ENCODE measurements at regions not wholly inside any gene's neighbourhood (a gene's known extent, or its start where the extent isn't known, plus 50 kb on each side); places are given as distances from the start of the nearest gene placed in this dataset.

- no TSS peak for BruUV-seq (replicated peaks)
- ChIA-PET CTCF (no interaction called here), POLR2A (no interaction called here)
- no peaks in the 10 kb centered on the region for H3K4me1 Mint-ChIP-seq (ENCODE audit: low read depth, unreplicated experiment)
- no peaks in the 10 kb centered on the region for H3K9me3 Mint-ChIP-seq (ENCODE audit: unreplicated experiment)
- TF ChIP-seq CTCF (IDR thresholded peaks at IDR 0.05; ENCODE audit: insufficient read depth in 1 of 2, low read depth in 1 of 2, low read length in 1 of 2, severe bottlenecking in 1 of 2, unreplicated experiment in 1 of 2) = no peak
- H3K36me3 Mint-ChIP-seq (ENCODE audit: insufficient read depth, unreplicated experiment) = no peaks in the 10 kb centered on the region
- DNase-seq = no peak
- Histone ChIP-seq H3K9me3 (no peaks in the 10 kb centered on the region), H3K27me3 (replicated peaks; ENCODE audit: control insufficient read depth, insufficient read depth, low read length) (no peaks in the 10 kb centered on the region), H3K4me1 (no peaks in the 10 kb centered on the region), H3K36me3 (ENCODE audit: control insufficient read depth, insufficient read depth, low read length) (no peaks in the 10 kb centered on the region), H3K4me3 (ENCODE audit: low read depth, low read length) (no peak overlapping the region)
- H3K27me3 Mint-ChIP-seq (ENCODE audit: insufficient read depth, unreplicated experiment) = no peaks in the 10 kb centered on the region
- H3K27ac Mint-ChIP-seq (ENCODE audit: unreplicated experiment) = no peak overlapping the region
- intact Hi-C loops (cut with micrococcal nuclease; ENCODE audit: unreplicated experiment) = no loop called here
- H3K4me3 Mint-ChIP-seq (ENCODE audit: unreplicated experiment) = no peak overlapping the region
Measured at GRCh38 chr5:63837437-63837836, 124.8 kb downstream of the HTR1A start.

GRCh38 chr5:63831381-63831780, 130.9 kb downstream of the HTR1A start:
- Mint-ChIP-seq H3K36me3 (ENCODE audit: insufficient read depth, unreplicated experiment) (no peaks in the 10 kb centered on the region), H3K4me3 (ENCODE audit: unreplicated experiment) (no peak overlapping the region), H3K9me3 (ENCODE audit: unreplicated experiment) (no peaks in the 10 kb centered on the region), H3K27ac (ENCODE audit: unreplicated experiment) (no peak overlapping the region), H3K4me1 (ENCODE audit: low read depth, unreplicated experiment) (no peaks in the 10 kb centered on the region), H3K27me3 (ENCODE audit: insufficient read depth, unreplicated experiment) (no peaks in the 10 kb centered on the region)
- Histone ChIP-seq H3K9me3 (no peaks in the 10 kb centered on the region), H3K36me3 (ENCODE audit: control insufficient read depth, insufficient read depth, low read length) (no peaks in the 10 kb centered on the region), H3K4me3 (ENCODE audit: low read depth, low read length) (no peak overlapping the region), H3K4me1 (no peaks in the 10 kb centered on the region), H3K27me3 (replicated peaks; ENCODE audit: control insufficient read depth, insufficient read depth, low read length) (no peaks in the 10 kb centered on the region)
- no TSS peak for BruUV-seq (replicated peaks)
- ChIA-PET POLR2A (no interaction called here), CTCF (no interaction called here)
- TF ChIP-seq CTCF (IDR thresholded peaks at IDR 0.05; ENCODE audit: insufficient read depth in 1 of 2, low read depth in 1 of 2, low read length in 1 of 2, severe bottlenecking in 1 of 2, unreplicated experiment in 1 of 2) = no peak
- intact Hi-C loops (cut with micrococcal nuclease; ENCODE audit: unreplicated experiment) = no loop called here
- no peak for DNase-seq

GRCh38 chr5:63825984-63826383, 136.3 kb downstream of the HTR1A start:
- DNase-seq = no peak
- Mint-ChIP-seq H3K27me3 (ENCODE audit: insufficient read depth, unreplicated experiment) (no peaks in the 10 kb centered on the region), H3K9me3 (ENCODE audit: unreplicated experiment) (no peaks in the 10 kb centered on the region), H3K4me3 (ENCODE audit: unreplicated experiment) (no peak overlapping the region), H3K36me3 (ENCODE audit: insufficient read depth, unreplicated experiment) (no peaks in the 10 kb centered on the region), H3K27ac (ENCODE audit: unreplicated experiment) (no peak overlapping the region), H3K4me1 (ENCODE audit: low read depth, unreplicated experiment) (no peaks in the 10 kb centered on the region)
- H3K4me1 ChIP-seq = no peaks in the 10 kb centered on the region
- POLR2A ChIA-PET = no interaction called here
- no peaks in the 10 kb centered on the region for H3K36me3 ChIP-seq (ENCODE audit: control insufficient read depth, insufficient read depth, low read length)
- TF ChIP-seq CTCF (IDR thresholded peaks at IDR 0.05; ENCODE audit: insufficient read depth in 1 of 2, low read depth in 1 of 2, low read length in 1 of 2, severe bottlenecking in 1 of 2, unreplicated experiment in 1 of 2) = no peak
- H3K9me3 ChIP-seq = no peaks in the 10 kb centered on the region
- intact Hi-C loops (cut with micrococcal nuclease; ENCODE audit: unreplicated experiment) = no loop called here
- CTCF ChIA-PET = no interaction called here
- no peak overlapping the region for H3K4me3 ChIP-seq (ENCODE audit: low read depth, low read length)
- no TSS peak for BruUV-seq (replicated peaks)
- no peaks in the 10 kb centered on the region for H3K27me3 ChIP-seq (replicated peaks; ENCODE audit: control insufficient read depth, insufficient read depth, low read length)
